Esophagus squamous epithelium (tissue), 4 donors: ENCODE measurements at regions not wholly inside any gene's neighbourhood (a gene's known extent, or its start where the extent isn't known, plus 50 kb on each side); places are given as distances from the start of the nearest gene placed in this dataset.

Experiments
- POLR2A ChIP-seq, 4 donors: fragments of 450-650 bp; IDR thresholded peaks; one replicate each; pipeline ENCODE4 v1.6.1; 2017; ENCODE audit warnings: antibody characterized with exemption in 4 of 4, mild to moderate bottlenecking in 4 of 4, moderate library complexity in 3 of 4
- TF ChIP-seq, protein P1 (sequence below), 6 experiments: fragments of 450-650 bp in 4 of 6; fragments of 200-600 bp in 2 of 6; sonication (generic) in 2 of 6; IDR thresholded peaks; one replicate each; pipeline ENCODE4 v1.5.1; 2016 to 2019; ENCODE audit warnings: antibody characterized with exemption in 6 of 6, mild to moderate bottlenecking in 4 of 6, moderate library complexity in 4 of 6

DNA sequence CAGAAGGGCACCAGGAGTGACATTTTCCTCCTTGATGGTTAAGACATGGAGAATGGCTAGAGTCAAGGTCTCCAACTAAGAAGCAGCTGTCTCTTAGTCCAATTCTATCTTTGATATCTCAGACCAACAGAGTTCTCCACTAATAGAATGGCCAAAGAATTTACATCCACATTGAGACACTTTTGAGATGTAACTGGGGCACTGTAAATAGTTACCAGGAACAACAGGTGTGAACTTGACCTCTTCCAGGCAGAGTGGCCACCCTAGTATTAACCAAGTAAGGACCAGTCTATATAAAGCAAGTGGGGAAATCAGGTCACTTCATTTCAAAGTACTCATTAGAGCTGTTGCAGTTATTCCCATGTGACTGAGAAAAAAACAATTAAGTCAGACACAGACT lies 159.7 kb upstream of the RAD23B start:
- TF ChIP-seq, protein P1, sequence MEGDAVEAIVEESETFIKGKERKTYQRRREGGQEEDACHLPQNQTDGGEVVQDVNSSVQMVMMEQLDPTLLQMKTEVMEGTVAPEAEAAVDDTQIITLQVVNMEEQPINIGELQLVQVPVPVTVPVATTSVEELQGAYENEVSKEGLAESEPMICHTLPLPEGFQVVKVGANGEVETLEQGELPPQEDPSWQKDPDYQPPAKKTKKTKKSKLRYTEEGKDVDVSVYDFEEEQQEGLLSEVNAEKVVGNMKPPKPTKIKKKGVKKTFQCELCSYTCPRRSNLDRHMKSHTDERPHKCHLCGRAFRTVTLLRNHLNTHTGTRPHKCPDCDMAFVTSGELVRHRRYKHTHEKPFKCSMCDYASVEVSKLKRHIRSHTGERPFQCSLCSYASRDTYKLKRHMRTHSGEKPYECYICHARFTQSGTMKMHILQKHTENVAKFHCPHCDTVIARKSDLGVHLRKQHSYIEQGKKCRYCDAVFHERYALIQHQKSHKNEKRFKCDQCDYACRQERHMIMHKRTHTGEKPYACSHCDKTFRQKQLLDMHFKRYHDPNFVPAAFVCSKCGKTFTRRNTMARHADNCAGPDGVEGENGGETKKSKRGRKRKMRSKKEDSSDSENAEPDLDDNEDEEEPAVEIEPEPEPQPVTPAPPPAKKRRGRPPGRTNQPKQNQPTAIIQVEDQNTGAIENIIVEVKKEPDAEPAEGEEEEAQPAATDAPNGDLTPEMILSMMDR (IDR thresholded peaks at IDR 0.05): no peak
- no peak for TF ChIP-seq POLR2A (IDR thresholded peaks at IDR 0.05)
